ENCODE measurements at regions not wholly inside any gene's neighbourhood (a gene's known extent, or its start where the extent isn't known, plus 50 kb on each side); places are given as distances from the start of the nearest gene placed in this dataset.

DNA sequence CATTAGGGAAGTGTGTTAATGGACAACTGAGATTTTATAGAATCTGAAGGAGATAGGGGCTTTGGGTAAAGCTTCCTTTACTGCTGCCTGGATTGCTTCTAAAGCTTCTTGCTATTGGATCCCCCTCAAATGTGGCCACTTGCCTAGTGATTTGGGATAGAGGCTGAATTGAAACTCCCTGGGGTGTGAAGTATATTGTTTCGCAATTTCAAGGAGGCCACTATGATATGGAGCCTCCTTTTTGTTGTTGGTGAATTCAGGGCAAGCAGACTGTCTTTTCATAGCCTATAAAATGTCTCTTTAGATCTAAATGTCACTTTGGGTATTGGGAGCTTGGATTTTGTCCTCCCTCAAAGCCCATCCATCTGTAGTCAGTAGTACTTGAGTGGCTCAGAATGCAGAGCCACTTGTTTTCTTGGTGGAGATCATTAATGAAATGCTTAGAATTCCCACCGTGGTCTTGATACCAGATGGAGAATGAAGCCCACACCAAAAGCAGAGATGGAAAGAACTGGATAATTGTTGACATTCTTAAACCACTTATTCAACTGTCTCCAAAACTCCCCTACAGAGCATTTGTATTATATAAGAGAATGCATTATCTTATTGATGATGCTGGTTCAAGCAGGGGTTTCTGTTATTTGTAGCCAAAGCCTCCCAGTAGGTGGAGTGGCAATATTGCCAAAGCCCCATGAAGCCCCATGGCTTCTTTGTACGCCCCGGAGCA lies 144.3 kb upstream of the KCNE2 start:
- peaks cover 0 to under 1% of the 10 kb centered on the region in 2 donors for H3K9me3 ChIP-seq
- H3K27me3 ChIP-seq: no peaks in the 10 kb centered on the region
- H3K36me3 ChIP-seq: no peaks in the 10 kb centered on the region
- no peak overlapping the region for H3K4me3 ChIP-seq
- no peaks in the 10 kb centered on the region for H3K4me1 ChIP-seq
- intact Hi-C loops (cut with DNase I; ENCODE audit: low total_unique reads): loop anchor here (10.0 kb wide), 1 partner anchor 1685 kb away; no protein-coding TSS in a partner anchor
- DNase-seq (ENCODE audit: low spot score in 2 of 2): no peak
- TF ChIP-seq POLR2A (IDR thresholded peaks at IDR 0.05) (no peak), POLR2AphosphoS5 (IDR thresholded peaks at IDR 0.05) (no peak)
- TF ChIP-seq, protein P1, sequence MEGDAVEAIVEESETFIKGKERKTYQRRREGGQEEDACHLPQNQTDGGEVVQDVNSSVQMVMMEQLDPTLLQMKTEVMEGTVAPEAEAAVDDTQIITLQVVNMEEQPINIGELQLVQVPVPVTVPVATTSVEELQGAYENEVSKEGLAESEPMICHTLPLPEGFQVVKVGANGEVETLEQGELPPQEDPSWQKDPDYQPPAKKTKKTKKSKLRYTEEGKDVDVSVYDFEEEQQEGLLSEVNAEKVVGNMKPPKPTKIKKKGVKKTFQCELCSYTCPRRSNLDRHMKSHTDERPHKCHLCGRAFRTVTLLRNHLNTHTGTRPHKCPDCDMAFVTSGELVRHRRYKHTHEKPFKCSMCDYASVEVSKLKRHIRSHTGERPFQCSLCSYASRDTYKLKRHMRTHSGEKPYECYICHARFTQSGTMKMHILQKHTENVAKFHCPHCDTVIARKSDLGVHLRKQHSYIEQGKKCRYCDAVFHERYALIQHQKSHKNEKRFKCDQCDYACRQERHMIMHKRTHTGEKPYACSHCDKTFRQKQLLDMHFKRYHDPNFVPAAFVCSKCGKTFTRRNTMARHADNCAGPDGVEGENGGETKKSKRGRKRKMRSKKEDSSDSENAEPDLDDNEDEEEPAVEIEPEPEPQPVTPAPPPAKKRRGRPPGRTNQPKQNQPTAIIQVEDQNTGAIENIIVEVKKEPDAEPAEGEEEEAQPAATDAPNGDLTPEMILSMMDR (IDR thresholded peaks at IDR 0.05): no peak
- no peak overlapping the region for H3K27ac ChIP-seq

DNA sequence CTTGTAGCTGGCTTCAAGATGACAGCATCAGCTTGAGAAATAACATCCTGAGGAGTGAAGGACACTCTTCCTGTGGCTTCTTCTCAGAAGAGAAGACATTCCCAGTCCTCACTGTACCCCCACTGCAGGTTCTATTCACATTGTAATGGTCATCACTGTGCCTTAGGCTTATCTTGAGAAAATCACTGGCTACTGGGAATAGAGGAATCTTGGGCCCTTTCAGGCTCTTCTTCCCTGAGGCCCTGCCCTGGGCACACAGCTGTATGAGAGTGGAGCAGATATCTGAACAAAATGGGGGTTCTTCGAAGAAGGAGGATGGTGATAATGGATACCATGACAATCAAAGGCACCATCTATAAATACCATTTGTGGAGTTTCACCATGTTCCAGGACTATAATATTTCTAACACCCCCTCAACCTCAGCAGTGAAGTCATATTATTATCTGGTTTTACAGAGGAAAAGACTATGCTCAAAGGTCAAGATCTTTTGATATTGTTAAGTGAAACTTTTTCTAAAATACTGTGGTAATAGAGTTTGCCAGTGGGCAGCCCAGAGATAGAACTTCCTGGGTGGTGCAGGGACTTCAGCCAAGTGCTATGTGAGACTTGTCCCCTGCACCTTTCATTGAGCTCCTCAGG lies 143.1 kb upstream of the KCNE2 start:
- H3K27me3 ChIP-seq: no peaks in the 10 kb centered on the region
- no peaks in the 10 kb centered on the region for H3K4me1 ChIP-seq
- H3K27ac ChIP-seq: no peak overlapping the region
- TF ChIP-seq, protein P1 (IDR thresholded peaks at IDR 0.05): no peak
- TF ChIP-seq POLR2AphosphoS5 (IDR thresholded peaks at IDR 0.05): no peak
- TF ChIP-seq POLR2A (IDR thresholded peaks at IDR 0.05): no peak
- no peaks in the 10 kb centered on the region for H3K9me3 ChIP-seq
- H3K4me3 ChIP-seq: no peak overlapping the region
- H3K36me3 ChIP-seq: no peaks in the 10 kb centered on the region
- intact Hi-C loops (cut with DNase I; ENCODE audit: low total_unique reads): loop anchor here (10.0 kb wide), 1 partner anchor 1684 kb away; no protein-coding TSS in a partner anchor
- DNase-seq (ENCODE audit: low spot score in 2 of 2): no peak

DNA sequence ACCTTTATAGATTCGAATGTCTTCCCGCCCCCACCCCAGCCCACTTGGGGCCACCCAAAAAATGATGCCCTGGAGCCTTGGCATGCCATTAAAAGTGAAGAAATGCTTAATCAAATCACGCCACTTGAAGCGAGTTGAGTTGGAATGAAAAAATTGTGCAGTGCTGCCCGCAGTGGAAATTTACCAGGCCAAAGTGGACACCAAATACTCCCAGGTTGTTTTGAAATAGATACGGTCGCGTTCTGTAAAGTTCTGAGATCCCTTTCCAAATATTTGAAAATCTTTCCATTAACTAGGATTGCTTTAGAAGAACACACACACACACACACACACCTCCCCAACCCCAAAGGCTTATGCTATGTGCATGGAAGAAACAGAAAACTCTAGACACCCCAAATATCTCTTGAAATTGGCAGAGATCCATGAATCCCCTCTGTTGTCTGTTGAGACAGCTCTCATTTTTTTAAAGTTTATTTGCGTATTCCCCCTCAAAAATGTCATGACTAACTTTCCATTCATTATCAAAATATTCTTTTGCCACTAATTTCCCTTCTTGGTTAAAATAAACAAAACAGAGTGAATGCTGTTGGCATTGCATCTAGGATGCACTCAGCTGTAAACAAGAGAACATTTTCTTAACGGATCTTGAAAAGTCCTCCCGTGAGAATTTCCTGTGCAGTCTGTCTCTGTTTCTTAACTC lies 142.3 kb upstream of the KCNE2 start:
- Histone ChIP-seq H3K4me3 (no peak overlapping the region), H3K36me3 (no peaks in the 10 kb centered on the region), H3K9me3 (no peaks in the 10 kb centered on the region), H3K27me3 (no peaks in the 10 kb centered on the region), H3K4me1 (no peaks in the 10 kb centered on the region), H3K27ac (no peak overlapping the region)
- intact Hi-C loops (cut with DNase I; ENCODE audit: low total_unique reads): loop anchor here (10.0 kb wide), 1 partner anchor 1683 kb away; no protein-coding TSS in a partner anchor
- TF ChIP-seq POLR2A (IDR thresholded peaks at IDR 0.05) (no peak), POLR2AphosphoS5 (IDR thresholded peaks at IDR 0.05) (no peak)
- TF ChIP-seq, protein P1 (IDR thresholded peaks at IDR 0.05): no peak
- DNase-seq (ENCODE audit: low spot score in 2 of 2): no peak

DNA sequence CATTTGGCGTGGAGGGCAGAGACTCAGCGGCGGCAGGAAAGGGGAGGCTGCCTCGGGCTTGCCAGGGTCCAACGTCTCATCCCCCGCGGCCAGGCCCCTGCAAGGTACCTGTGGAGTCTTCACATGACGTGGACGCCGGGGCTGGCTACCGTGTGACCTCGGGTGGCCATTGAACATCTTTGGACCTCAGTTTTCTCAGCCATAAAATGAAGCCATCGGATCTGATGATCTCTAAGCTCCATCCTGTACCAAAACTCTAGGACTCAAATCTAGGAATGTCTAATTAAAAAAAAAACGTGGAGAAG lies 141.8 kb upstream of the KCNE2 start:
- no peaks in the 10 kb centered on the region for H3K36me3 ChIP-seq
- DNase-seq (ENCODE audit: low spot score in 2 of 2): no peak
- H3K4me3 ChIP-seq: no peak overlapping the region
- no peaks in the 10 kb centered on the region for H3K9me3 ChIP-seq
- H3K27me3 ChIP-seq: no peaks in the 10 kb centered on the region
- intact Hi-C loops (cut with DNase I; ENCODE audit: low total_unique reads): loop anchor here (10.0 kb wide), 1 partner anchor 1683 kb away; no protein-coding TSS in a partner anchor
- TF ChIP-seq, protein P1 (IDR thresholded peaks at IDR 0.05): no peak
- no peaks in the 10 kb centered on the region for H3K4me1 ChIP-seq
- H3K27ac ChIP-seq: no peak overlapping the region

DNA sequence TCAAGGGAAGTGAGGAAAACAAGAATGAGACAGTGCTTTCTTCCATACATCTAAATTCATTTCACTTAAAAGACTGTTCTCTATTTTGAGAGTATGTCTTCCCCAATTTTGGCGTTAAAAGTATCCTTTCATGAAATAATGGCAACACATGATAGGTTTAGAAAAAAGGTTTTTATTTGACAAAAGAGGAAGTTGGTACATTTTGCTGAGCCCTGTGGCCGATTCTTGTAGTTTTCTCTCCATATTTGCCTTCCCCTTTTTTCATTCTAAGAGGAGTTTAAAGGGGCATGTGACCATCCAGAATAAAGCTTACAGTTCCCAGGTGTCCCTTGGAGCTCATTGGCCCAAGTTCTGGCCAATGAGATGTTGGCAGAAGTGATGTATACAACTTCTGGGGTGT lies 140.4 kb upstream of the KCNE2 start:
- Histone ChIP-seq H3K27ac (no peak overlapping the region), H3K36me3 (no peaks in the 10 kb centered on the region), H3K27me3 (no peaks in the 10 kb centered on the region), H3K4me3 (no peak overlapping the region), H3K9me3 (no peaks in the 10 kb centered on the region), H3K4me1 (no peaks in the 10 kb centered on the region)
- intact Hi-C loops (cut with DNase I; ENCODE audit: low total_unique reads): loop anchor here (10.0 kb wide), 1 partner anchor 1681 kb away; no protein-coding TSS in a partner anchor
- DNase-seq (ENCODE audit: low spot score in 2 of 2): no peak
- TF ChIP-seq POLR2A (IDR thresholded peaks at IDR 0.05) (no peak), POLR2AphosphoS5 (IDR thresholded peaks at IDR 0.05) (no peak)
- TF ChIP-seq, protein P1 (IDR thresholded peaks at IDR 0.05): no peak

Data from breast epithelium (tissue), 4 donors.